Transverse colon (tissue), 4 donors: ENCODE measurements at regions not wholly inside any gene's neighbourhood (a gene's known extent, or its start where the extent isn't known, plus 50 kb on each side); places are given as distances from the start of the nearest gene placed in this dataset.
A peak's percentile ranks its signal among the peaks of the same experiment; 100 is the strongest.

Experiments
- DNase-seq: peaks from one replicate; pipeline ENCODE4 v3.0.0-alpha.2; 2019
- H3K27ac ChIP-seq, 4 donors: fragments of 200-600 bp; sonication (generic); 2 replicates each; pipeline ENCODE4 v1.5.1; 2016 to 2018; ENCODE audit warnings: inconsistent platforms in 4 of 4
- H3K27me3 ChIP-seq: fragments of 200-600 bp; sonication (generic); 2 replicates; pipeline ENCODE4 v1.5.1; 2017; ENCODE audit warnings: inconsistent platforms
- H3K36me3 ChIP-seq, 4 donors: fragments of 200-600 bp; sonication (generic); 2 replicates each; pipeline ENCODE4 v1.5.1; 2017 to 2019; ENCODE audit warnings: inconsistent platforms in 4 of 4
- H3K4me1 ChIP-seq, 4 donors: fragments of 200-600 bp; sonication (generic); 2 replicates each; pipeline ENCODE4 v1.5.1; 2017 to 2020; ENCODE audit warnings: inconsistent platforms in 4 of 4
- H3K4me3 ChIP-seq, 4 donors: fragments of 200-600 bp; sonication (generic); 1 replicate in 1 of 4; 2 replicates in 3 of 4; pipeline versions ENCODE4 v1.5.1 to v1.6.1; 2017 to 2019; ENCODE audit warnings: inconsistent platforms in 4 of 4
- H3K9me3 ChIP-seq, 2 donors: fragments of 200-600 bp; sonication (generic); 2 replicates each; pipeline ENCODE4 v1.5.1; 2017 to 2019; ENCODE audit warnings: inconsistent platforms in 2 of 2
- CTCF ChIP-seq, 5 experiments: fragments of 200-600 bp in 3 of 5; fragments of 450-650 bp in 2 of 5; sonication (generic) in 3 of 5; IDR thresholded peaks; 1 replicate in 2 of 5; 2 replicates in 3 of 5; pipeline ENCODE4 v1.5.1; 2016 to 2017; ENCODE audit warnings: antibody characterized with exemption in 5 of 5, inconsistent platforms in 3 of 5, mild to moderate bottlenecking in 2 of 5, moderate library complexity in 1 of 5
- EP300 ChIP-seq: sonication (generic); formaldehyde crosslinking; IDR thresholded peaks from one replicate; pipeline ENCODE4 v1.6.1; 2017; ENCODE audit warnings: antibody characterized with exemption, low read depth
- POLR2A ChIP-seq: fragments of 450-650 bp; IDR thresholded peaks from one replicate; pipeline ENCODE4 v1.6.1; 2016; ENCODE audit warnings: antibody characterized with exemption, mild to moderate bottlenecking, moderate library complexity
- POLR2AphosphoS5 ChIP-seq, 3 donors: sonication (generic); formaldehyde crosslinking; IDR thresholded peaks; one replicate each; pipeline ENCODE4 v1.6.1; 2016; ENCODE audit warnings: antibody characterized with exemption in 3 of 3
- WGBS, 2 donors: methylation state at CpG; one replicate each; pipeline ENCODE4 v1.1.5; 2018; ENCODE audit warnings: low coverage in 1 of 2; 5-methylcytosine and 5-hydroxymethylcytosine counted together
- in situ Hi-C, 4 donors: fragments of 200-750 bp; cut with MboI; loops; one replicate each; pipeline versions ENCODE4 v1.15.0 to v1.15.1; 2017; ENCODE audit warnings: low sequenced_read_pairs in 3 of 4, low pct_ligation_motif_present in 1 of 4, low pct_unique_long_range_greater_than_20kb in 1 of 4
- intact Hi-C: fragments of 100-400 bp; cut with DNase I; formaldehyde crosslinking; loops from one replicate; pipeline ENCODE4 v1.15.1; 2023; ENCODE audit warnings: low total_unique reads

DNA sequence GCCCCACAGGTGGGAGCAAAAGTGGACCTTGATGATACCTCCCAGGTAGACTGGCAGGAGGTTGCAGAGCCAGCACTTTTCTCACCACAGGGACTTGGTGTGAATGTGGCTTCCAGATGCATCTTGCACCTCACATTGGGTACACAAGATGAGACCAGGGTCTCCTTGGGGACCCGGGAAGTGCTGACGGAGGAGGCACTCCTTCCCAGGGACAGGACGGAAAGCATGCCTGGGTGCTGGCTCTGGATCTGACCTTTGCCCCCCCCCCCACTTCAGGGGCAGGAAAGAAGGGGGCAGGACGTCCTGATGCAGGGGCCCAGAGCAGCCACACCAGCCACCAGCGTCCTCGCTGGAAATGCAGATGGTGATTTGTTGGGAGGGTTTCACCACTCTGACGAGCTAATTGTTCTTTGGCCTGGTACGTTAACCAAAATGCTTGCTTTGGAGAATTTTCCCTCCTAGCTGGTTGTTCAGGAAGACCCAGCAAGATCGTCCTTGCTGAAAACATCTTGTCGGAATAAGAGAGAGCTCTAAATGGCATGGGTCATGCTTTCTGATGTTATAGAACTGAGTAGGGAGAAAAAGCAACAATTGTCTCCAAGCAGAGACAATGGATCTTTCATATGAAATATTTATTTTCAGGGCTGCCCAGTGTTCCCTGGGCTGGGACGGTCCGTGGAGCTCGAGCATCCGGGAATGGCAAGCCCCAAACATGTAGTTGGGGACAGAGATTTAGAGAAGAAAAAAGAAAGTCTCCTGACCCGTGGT lies 74.4 kb upstream of the PPARA start:
- H3K27ac ChIP-seq: peak overlapping the region; percentile 98 to 99 (median 98)
- H3K27me3 ChIP-seq: no peaks in the 10 kb centered on the region
- no peaks in the 10 kb centered on the region for H3K36me3 ChIP-seq
- peak overlapping the region in 2 of 4 donors; percentile 73 to 80 for H3K4me3 ChIP-seq
- peaks cover 30 to 65% (median 54%) of the 10 kb centered on the region in 4 donors for H3K4me1 ChIP-seq
- TF ChIP-seq CTCF (IDR thresholded peaks at IDR 0.05) (no peak), POLR2AphosphoS5 (IDR thresholded peaks at IDR 0.05) (no peak), POLR2A (no peak), EP300 (no peak)
- WGBS, 2 donors: 47 to 79% methylated on average over 5 to 15 of the region's 15 CpGs
- DNase-seq: peak; percentile 8
- H3K9me3 ChIP-seq: no peaks in the 10 kb centered on the region
- intact Hi-C loops: loop anchor here (10.0 kb wide), 1 partner anchor 71 kb away; no protein-coding TSS in a partner anchor
- in situ Hi-C loops: no loop called here

DNA sequence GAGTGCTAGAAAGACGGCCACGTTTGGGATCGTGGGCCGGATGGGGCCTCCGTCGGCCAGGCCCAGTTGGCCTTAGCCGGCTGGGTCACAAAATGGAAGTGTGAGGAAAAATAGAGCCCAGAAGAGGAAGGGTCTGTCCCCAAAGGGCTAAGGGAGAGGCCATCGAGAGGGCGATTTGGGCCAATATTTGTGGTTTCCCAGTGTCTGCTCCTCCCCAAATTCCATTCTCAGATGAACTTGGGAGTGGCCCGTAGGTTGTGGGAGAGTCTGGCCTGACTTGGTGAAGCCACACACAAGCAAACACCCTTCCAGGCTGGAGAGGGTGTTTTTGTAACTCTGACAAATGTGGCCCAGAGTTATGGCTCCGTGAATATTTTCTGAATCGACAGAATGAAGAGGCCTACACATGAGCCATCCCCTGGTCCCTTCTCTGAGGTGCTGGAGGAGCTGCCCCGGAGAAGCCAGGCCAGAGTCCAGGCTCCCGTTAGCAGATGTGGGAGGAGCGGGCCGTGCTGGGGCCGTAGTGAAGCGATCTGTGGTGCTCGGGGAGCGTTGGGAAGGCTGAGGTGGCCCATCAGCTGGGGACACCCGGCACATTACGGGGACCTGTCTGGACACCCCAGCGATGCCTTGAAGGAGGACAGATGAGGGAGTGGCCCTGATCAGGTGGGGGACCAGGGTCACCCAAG lies 73.5 kb upstream of the PPARA start:
- peaks cover 30 to 71% (median 56%) of the 10 kb centered on the region in 4 donors for H3K4me1 ChIP-seq
- H3K36me3 ChIP-seq: no peaks in the 10 kb centered on the region
- peak overlapping the region; percentile 98 to 99 (median 98) for H3K27ac ChIP-seq
- peak overlapping the region in 3 of 4 donors; percentile 0 to 80 (median 73) for H3K4me3 ChIP-seq
- TF ChIP-seq POLR2A: peak; percentile 44
- TF ChIP-seq POLR2AphosphoS5 (IDR thresholded peaks at IDR 0.05): peak; percentile 25 to 54 (median 47)
- no peak for TF ChIP-seq CTCF (IDR thresholded peaks at IDR 0.05)
- TF ChIP-seq EP300: no peak
- no peaks in the 10 kb centered on the region for H3K27me3 ChIP-seq
- H3K9me3 ChIP-seq: no peaks in the 10 kb centered on the region
- DNase-seq: peak; percentile 28
- intact Hi-C loops: loop anchor here (10.0 kb wide), 1 partner anchor 72 kb away; no protein-coding TSS in a partner anchor
- WGBS, 2 donors: 60 to 77% methylated on average over 6 to 23 of the region's 23 CpGs
- in situ Hi-C loops: no loop called here

- peak; percentile 8 for DNase-seq
- in situ Hi-C loops: no loop called here
- no peak for TF ChIP-seq EP300
- no peaks in the 10 kb centered on the region for H3K27me3 ChIP-seq
- no peaks in the 10 kb centered on the region for H3K36me3 ChIP-seq
- H3K4me3 ChIP-seq: peak overlapping the region in 3 of 4 donors; percentile 0 to 80 (median 73)
- peak overlapping the region; percentile 98 to 99 (median 98) for H3K27ac ChIP-seq
- 57 to 58% methylated on average over 4 to 12 of the region's 12 CpGs for WGBS, 2 donors
- peaks cover 32 to 80% (median 63%) of the 10 kb centered on the region in 4 donors for H3K4me1 ChIP-seq
- H3K9me3 ChIP-seq: no peaks in the 10 kb centered on the region
- intact Hi-C loops: loop anchor here (10.0 kb wide), 1 partner anchor 73 kb away; no protein-coding TSS in a partner anchor
These were observed 72.6 kb upstream of the PPARA start for GRCh38 chr22:46077669-46078099.

DNA sequence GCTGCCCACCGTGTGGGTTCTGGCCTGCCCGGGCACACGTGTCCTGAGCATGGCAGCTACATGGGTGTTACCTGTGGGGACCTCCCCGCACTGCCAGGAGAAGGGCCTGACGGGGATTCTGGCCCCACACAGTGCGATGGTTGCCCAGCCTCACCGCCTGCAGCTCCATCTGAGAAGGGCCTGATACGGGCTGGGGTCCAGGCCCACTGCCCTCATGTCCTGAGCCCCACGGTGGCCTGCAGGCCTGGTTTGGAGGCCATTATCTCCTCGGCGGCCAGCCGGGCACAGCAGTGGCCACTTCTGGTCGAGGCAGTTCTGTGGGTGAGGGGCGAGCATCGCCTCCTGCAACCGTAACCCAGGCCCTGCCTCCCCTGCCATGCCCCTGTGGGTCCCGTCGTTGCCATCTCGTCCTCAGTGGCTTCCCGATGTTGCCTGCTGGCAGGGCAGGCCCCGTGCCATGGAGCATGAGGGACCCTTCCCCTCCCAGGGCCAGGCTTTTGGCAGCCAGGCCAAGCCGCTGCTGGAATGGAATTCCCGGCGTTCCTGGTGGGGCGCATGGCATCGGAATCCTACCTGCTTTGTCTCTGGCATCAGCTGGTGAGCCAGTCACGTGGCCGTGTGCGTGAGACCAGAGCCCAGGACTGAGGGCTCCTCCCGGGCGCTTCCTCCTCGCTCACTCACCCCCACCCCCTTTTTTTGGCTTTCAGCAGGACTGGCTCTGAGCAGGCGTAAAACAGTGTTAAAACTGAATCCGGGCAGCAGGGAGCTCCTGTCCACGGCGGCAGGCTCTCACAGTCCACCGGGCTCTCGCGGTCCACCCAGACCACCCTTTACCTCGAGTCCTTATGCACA lies 71.9 kb upstream of the PPARA start:
- DNase-seq: peak; percentile 32
- intact Hi-C loops: loop anchor here (10.0 kb wide), 1 partner anchor 74 kb away; no protein-coding TSS in a partner anchor
- H3K4me3 ChIP-seq: peak overlapping the region in 2 of 4 donors; percentile 73 to 80

More for the DNA sequence above, 71.9 kb upstream of the PPARA start:
- WGBS, 2 donors: 64% methylated on average over 39 of the region's 40 CpGs; no CpG with 5 or more reads in 1 of the 2 donors
- Histone ChIP-seq H3K36me3 (no peaks in the 10 kb centered on the region), H3K9me3 (no peaks in the 10 kb centered on the region), H3K27me3 (no peaks in the 10 kb centered on the region), H3K27ac (peak overlapping the region; percentile 98 to 99 (median 98)), H3K4me1 (peaks cover 39 to 88% (median 70%) of the 10 kb centered on the region in 4 donors)
- TF ChIP-seq EP300: peak; percentile 14
- TF ChIP-seq POLR2A: no peak
- peak in 1 of 3 donors; percentile 35 for TF ChIP-seq POLR2AphosphoS5 (IDR thresholded peaks at IDR 0.05)
- in situ Hi-C loops: no loop called here
